ENCODE measurements at regions not wholly inside any gene's neighbourhood (a gene's known extent, or its start where the extent isn't known, plus 50 kb on each side); places are given as distances from the start of the nearest gene placed in this dataset.

DNA sequence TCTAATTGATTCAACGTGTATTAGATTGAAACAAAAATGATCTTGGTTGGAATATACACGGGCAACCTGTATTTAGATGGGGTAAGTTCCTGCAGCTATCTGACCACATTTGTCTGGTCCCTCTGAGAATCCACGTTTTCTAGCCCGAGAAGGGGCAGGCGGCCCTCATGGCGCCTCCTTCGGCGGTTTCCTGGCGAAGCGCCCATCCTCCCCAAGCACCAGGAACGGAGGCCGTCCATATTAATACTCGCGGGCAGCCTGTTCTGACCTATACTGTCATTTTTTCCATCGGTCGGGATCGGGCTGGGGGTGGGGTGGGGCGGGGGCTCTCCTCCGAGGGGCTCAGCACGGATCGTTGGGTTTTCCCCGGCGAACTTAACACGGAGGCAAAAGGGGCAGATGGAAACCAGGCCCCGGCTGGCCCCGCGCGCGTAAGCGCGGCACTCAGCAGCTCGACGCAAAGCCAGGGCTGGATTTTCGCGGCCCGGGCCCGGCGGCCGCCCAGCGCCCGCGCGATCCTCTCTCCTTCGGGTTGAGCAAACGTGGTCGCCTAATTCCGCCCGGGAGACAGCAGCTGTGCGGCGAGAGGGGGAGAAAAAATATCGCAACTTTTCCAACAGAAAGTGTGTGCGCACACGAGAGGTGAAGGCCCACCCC is 77.2 kb upstream of the BCOR start:
- DNase-seq = peak; percentile 62

DNA sequence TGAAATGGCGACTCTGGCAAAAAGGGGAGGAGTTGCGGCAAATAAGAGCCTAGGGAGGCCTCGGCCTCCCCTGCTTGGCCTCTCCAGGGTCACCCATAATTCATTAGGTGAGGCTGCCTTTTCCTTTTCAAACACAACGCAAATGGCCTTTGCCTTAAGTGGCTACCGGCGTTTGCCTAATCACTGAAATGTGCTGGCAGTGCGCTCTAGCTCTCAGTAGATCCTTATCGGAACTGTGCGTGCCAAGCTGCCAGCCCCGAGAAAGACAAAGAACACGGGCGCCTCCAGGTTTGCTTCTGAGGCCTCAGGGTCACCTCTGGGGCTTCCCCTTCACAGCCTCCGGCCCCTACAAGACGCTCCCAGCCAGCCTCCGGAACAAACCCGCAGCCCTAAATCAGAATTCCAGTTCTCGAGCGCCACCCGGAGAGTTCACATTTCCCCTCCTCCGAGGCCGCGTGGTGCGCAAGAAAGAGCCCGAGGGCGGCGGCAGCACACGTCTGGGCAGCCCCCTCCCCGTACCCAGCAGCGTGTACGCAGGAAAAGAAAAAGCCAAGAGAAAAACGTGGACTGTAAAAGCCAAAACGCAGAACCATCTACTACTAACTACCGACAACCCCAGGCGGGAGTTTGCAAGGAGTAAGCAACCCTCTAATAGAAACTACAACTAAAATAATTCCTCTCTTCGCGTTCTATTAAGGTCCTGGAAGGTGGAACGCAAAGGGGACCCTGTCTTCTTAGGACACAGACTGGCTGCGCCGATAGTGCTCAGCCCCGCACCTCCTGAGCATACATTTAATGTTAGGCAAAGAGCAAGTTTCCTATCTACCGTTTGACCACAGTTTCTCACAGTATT is 76.5 kb upstream of the BCOR start:
- DNase-seq = peak; percentile 60

DNA sequence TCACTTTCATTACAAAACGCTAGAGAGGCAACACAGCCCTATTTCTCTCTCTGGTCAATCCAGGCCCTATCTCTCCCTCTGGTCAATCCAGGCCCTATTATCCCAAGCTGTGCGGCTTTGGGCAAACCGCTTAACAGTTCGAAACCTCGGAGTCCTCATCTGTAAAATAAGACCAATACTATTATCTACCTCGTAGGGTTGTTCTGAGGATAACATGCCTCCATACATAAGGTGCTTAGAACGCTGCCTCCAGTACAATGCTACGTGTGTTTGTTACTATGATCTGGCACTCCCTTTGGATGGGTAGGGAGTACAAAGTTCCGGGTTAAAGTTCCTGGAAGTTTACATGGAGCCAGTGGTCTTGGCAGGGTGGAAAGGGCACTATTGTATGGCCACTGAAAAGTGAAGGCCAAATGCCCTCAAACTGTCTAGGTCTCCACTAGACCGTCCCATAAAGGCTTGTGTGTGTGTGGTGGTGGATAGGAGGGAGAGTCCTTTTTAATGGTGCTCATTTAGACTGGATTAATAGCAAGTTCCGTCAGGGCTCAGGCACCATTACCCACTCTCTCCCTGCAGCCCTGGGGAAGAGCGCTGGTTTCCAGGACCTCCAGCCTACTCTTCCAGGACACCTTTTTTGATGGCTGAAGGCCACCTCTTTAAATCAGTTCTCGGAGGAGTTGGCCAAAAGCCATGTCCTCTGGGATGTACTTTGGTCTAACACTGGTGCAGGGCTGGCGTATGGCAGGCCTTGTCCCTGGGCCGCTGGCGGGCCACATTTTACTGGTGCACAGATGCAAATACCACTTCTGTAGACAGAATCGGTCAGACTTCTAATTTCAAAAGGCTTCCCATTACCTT is 75.6 kb upstream of the BCOR start:
- DNase-seq = no peak

DNA sequence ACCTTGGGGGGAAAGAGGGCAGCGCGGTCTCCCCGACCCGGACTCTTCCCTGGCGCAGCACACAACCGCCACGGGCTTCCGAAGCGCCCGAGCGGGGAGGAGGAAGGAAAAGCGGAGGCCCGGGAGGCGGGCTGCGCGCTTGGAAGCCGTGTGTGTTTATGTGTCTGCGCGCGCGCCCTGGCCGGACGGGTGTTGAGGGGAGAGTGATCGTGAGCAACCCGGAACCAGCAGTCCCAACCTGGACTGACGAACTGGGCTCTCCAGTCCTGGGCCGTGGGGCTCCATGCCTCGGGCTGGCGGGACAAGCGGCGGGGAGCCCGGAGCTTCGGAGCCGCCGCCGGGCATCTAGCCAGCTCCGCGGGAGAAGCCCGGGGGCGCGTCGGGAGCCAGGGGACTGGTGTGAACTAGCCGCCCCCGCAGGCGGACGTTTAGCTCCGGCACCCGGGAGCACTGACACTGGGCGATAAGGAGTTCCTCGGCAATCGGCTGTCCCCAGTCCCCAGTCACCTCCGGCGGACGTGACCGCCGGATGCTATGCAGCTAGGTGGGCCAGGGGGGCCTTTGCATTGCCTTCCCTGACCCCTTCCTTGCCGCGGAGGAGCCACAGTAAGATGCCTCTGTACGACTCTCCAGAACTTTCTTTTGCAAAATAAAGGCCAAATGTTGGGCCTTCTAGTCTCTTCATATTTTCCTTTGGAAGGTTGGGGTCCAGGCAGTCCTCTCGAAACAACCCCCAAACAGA is 74.8 kb upstream of the BCOR start:
- peak; percentile 64 for DNase-seq

DNA sequence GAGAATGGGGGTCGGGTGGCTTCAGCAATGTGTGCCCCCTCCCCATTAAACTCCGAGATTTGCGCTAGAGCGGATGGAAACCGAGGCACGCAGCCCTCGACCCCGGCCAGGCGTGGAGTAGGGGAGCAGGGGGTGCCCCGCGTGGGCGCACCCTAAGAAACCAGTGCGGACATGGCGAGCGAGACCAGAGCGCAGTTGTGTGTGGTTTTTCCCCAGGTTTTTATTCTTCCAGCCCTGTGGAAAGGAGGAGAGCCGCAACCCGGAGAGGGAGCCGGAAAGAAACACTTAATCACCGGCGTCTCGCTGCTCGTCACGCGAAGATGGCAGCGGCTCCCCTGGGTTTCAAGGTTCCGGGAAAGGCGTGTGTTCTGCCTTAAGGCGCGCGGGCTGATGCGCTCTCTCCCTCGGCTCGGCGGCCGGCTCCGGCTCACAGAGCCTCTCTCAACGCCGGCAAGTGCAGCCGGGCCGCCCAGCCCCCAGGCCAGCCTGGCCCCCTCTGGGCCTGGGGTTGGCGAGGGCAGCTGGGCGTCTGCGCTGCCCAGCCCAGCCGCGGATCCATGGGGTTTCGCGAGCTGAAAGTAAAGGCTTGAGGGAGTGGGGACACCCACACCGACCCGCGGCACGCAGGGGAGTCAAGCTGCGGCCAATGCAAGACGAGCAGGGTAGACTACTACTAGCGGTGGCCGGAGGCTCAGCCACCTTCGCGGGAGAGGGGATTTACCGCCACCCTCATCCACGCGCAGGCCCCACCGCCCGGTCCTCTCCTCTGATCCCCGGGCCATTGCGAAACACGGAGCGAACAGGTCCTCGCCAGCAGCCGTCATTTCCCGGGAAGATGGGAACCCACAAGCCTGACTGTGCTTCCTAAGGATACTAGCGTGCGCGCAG is 74.0 kb upstream of the BCOR start:
- DNase-seq = no peak

GRCh38 chrX:40170830-40171512 is 73.2 kb upstream of the BCOR start:
- DNase-seq = no peak

DNA sequence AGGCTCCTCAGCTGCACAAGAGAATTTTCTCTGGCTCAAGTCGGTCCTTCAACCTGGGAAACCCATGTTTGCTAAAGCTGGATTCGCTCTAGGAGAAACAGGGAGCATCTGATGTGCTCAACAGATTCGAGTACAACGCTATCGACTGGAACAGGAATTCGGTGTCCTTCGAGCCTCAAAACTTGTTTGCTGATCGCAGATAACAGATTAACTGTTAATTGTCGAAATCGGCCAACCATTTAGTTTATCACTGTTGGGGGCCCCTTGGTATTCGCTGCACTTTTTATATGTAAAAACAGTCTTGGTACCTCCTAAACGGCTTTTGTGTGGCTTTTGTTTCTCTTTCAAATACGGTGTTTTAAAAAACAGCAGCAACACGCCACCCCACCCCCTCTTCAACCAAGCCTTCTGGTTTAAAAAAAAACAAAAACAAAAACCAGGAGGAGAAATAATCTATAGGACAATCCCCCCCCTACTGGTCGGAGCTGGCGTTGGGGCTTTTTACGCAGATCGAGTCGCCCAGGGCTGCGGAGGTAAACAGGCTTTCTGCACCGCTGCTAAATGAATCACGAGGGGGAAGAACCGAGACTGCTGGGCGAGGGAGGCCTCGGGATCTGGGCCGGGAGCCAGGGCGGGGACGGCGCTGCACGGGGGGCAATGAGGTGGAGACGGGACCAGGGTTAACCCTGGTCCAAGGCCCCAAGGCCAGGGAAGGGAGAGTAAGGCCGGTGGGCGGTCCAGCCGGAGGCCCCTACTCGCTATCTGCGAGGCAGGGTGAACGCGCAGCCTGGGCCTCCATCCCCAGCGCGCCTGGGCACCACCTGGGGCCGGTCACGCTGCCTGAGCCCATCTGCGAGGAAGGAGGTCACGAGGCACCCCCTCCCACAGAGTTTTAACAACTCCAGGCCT is 71.7 kb upstream of the BCOR start:
- DNase-seq = peak; percentile 76

- DNase-seq = no peak
These were observed 70.8 kb upstream of the BCOR start for GRCh38 chrX:40168480-40169011.

- DNase-seq = no peak
These were observed 70.2 kb upstream of the BCOR start for GRCh38 chrX:40167850-40168479.

DNA sequence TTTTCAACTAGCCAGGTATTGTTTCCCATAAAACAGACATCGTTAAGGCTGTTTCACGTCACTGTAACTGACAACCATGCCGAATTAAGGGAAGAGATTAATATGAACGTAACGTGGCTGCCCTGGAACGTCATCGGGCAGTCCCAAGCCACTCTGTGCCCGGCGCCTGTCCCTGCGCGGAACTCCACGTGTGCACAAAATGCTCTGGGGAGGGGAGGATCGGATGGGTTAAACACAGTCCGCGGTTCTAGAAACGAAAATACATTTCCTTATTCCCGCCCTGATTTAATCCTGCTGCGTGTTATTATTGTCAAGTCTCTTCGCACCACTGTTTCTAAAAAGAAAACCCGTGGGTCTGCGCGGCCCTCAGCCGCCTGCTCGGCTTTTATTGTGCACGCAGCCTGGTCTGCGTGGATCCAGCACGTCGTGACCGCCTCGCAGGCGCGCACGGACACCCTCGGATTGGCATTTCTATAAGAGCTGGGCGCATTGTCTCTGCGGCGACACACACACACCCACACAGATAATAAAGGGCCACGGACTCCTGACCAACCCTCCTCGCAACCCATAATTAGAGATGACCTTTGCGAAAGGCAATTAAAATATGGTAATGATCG is 69.6 kb upstream of the BCOR start:
- peak; percentile 11 for DNase-seq

GRCh38 chrX:40166582-40166981 is 68.8 kb upstream of the BCOR start:
- DNase-seq = no peak

DNA sequence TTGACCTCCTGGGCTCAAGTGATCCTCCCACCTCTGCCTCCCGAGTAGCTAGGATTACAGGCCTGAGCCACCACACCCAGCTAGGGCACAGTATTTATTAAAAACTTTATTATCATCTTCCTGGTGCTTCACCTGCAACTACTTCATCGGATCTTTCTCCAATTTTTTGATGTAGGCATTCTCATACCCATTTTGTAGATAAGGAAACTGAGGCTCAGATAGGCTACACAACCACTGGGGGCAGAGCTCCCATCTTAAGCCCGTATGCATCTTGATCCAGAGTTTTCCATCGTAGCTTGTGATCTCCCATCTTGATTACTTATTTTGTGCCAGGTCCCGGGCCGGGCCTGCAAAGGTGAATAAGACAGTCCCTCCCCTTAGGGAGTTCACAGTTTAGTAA is 68.1 kb upstream of the BCOR start:
- DNase-seq = no peak

- DNase-seq = no peak
These were observed 67.4 kb upstream of the BCOR start for GRCh38 chrX:40165206-40165605.

GRCh38 chrX:40164751-40165150 is 67.0 kb upstream of the BCOR start:
- DNase-seq = no peak

- DNase-seq = peak; percentile 61
These were observed 60.4 kb upstream of the BCOR start for GRCh38 chrX:40158036-40158706.

GRCh38 chrX:40157228-40158035 is 59.7 kb upstream of the BCOR start:
- DNase-seq = peak; percentile 34
